GM23338 (cell line): ENCODE measurements at regions not wholly inside any gene's neighbourhood (a gene's known extent, or its start where the extent isn't known, plus 50 kb on each side); places are given as distances from the start of the nearest gene placed in this dataset.

Source experiments
- ATAC-seq: fragments of 200-7000 bp; cut with Tn5 transposase; 3 replicates; pipeline ENCODE4 v1.9.1; 2020
- DNase-seq: peaks from one replicate; pipeline ENCODE4 v3.0.0-alpha.2; 2015; ENCODE audit warnings: low spot score
- H2AFZ ChIP-seq: fragments of 200-600 bp; sonication (generic); 2 replicates; pipeline ENCODE4 v1.8.0; 2016; ENCODE audit warnings: antibody characterized with exemption, mild to moderate bottlenecking, moderate library complexity
- H3F3A ChIP-seq: fragments of 200-600 bp; sonication (generic); replicated peaks from 2 replicates; pipeline ENCODE4 v1.8.0; 2017; ENCODE audit warnings: antibody characterized with exemption, mixed run types, low read depth
- H3K27ac ChIP-seq: fragments of 200-600 bp; sonication (generic); 2 replicates; pipeline ENCODE4 v1.6.1; 2016; ENCODE audit warnings: low read depth
- H3K27me3 ChIP-seq: fragments of 200-600 bp; sonication (generic); 2 replicates; pipeline ENCODE4 v1.8.0; 2016; ENCODE audit warnings: mild to moderate bottlenecking, mixed run types, moderate library complexity; ENCODE audit not compliant: insufficient read depth
- H3K36me3 ChIP-seq: fragments of 200-600 bp; sonication (generic); 2 replicates; pipeline ENCODE4 v1.8.0; 2016; ENCODE audit warnings: mild to moderate bottlenecking; ENCODE audit not compliant: insufficient read depth
- H3K4me1 ChIP-seq: fragments of 200-600 bp; sonication (generic); 2 replicates; pipeline ENCODE4 v1.8.0; 2016; ENCODE audit warnings: mild to moderate bottlenecking, moderate library complexity; ENCODE audit not compliant: insufficient read depth
- H3K4me2 ChIP-seq: fragments of 200-600 bp; sonication (generic); 2 replicates; pipeline ENCODE4 v1.7.1; 2017; ENCODE audit warnings: mixed run types
- H3K4me3 ChIP-seq: fragments of 200-600 bp; sonication (generic); 2 replicates; pipeline ENCODE4 v1.6.1; 2016; ENCODE audit warnings: mixed run types
- H3K79me2 ChIP-seq: fragments of 200-600 bp; sonication (generic); replicated peaks from 2 replicates; pipeline ENCODE4 v1.8.0; 2017; ENCODE audit warnings: mild to moderate bottlenecking; ENCODE audit not compliant: insufficient read depth
- H3K9me2 ChIP-seq: fragments of 200-600 bp; sonication (generic); 2 replicates; pipeline ENCODE4 v1.8.0; 2017; ENCODE audit not compliant: insufficient read depth
- H4K20me1 ChIP-seq: fragments of 200-600 bp; sonication (generic); replicated peaks from 2 replicates; pipeline ENCODE4 v1.8.0; 2017; ENCODE audit warnings: mild to moderate bottlenecking; ENCODE audit not compliant: insufficient read depth
- H3K27ac Mint-ChIP-seq: 2 replicates; pipeline ENCODE4 v1.8.0; 2020; ENCODE audit warnings: inconsistent platforms, mild to moderate bottlenecking, moderate library complexity, mixed read lengths
- H3K27me3 Mint-ChIP-seq: 3 replicates; pipeline ENCODE4 v1.8.0; 2022; ENCODE audit warnings: low read depth, mild to moderate bottlenecking, moderate library complexity, mixed read lengths, inconsistent platforms; ENCODE audit not compliant: insufficient read depth, poor library complexity
- H3K36me3 Mint-ChIP-seq: 3 replicates; pipeline ENCODE4 v1.8.0; 2021; ENCODE audit warnings: low read depth, mild to moderate bottlenecking, inconsistent platforms, moderate library complexity, mixed read lengths
- H3K4me1 Mint-ChIP-seq: 3 replicates; pipeline ENCODE4 v1.8.0; 2020; ENCODE audit warnings: mild to moderate bottlenecking, inconsistent platforms, mixed read lengths
- H3K4me3 Mint-ChIP-seq: 3 replicates; pipeline ENCODE4 v1.8.0; 2021; ENCODE audit warnings: moderate library complexity, mild to moderate bottlenecking, inconsistent platforms, mixed read lengths
- H3K9me3 Mint-ChIP-seq: 3 replicates; pipeline ENCODE4 v1.8.0; 2020; ENCODE audit warnings: moderate library complexity, mild to moderate bottlenecking, inconsistent platforms, mixed read lengths
- CREB1 ChIP-seq: fragments of 250-450 bp; sonication (Bioruptor Pico); IDR thresholded peaks from 2 replicates; pipeline ENCODE4 v1.5.0; 2020; ENCODE audit warnings: low read depth, mild to moderate bottlenecking, moderate library complexity
- CTCF ChIP-seq, 2 experiments: fragments of 200-600 bp in 1 of 2; sonication (generic) in 1 of 2; conservative IDR thresholded peaks; 2 replicates each; pipeline versions ENCODE4 v1.5.1 to v1.6.1; 2016 to 2017; ENCODE audit warnings: antibody characterized with exemption in 2 of 2, low read depth in 2 of 2, mild to moderate bottlenecking in 2 of 2, moderate library complexity in 1 of 2
- ETS1 ChIP-seq: IDR thresholded peaks from 2 replicates; pipeline ENCODE4 v1.6.1; 2016; ENCODE audit warnings: antibody characterized with exemption
- JUNB ChIP-seq: IDR thresholded peaks from one replicate; pipeline ENCODE4 v1.6.1; 2016; ENCODE audit warnings: antibody characterized with exemption; ENCODE audit not compliant: unreplicated experiment
- REST ChIP-seq: IDR thresholded peaks from one replicate; pipeline ENCODE4 v1.6.1; 2018; ENCODE audit warnings: antibody characterized with exemption; ENCODE audit not compliant: unreplicated experiment
- ZNF114 ChIP-seq: fragments of 250-450 bp; sonication (Bioruptor Pico); IDR thresholded peaks from 2 replicates; pipeline ENCODE4 v1.5.0; 2020; ENCODE audit warnings: mild to moderate bottlenecking, moderate library complexity
- ZNF462 ChIP-seq: fragments of 250-450 bp; sonication (Bioruptor Pico); IDR thresholded peaks from 2 replicates; pipeline ENCODE4 v1.5.0; 2020; ENCODE audit warnings: mild to moderate bottlenecking, moderate library complexity

GRCh38 chr21:17929510-17929909 is 110.4 kb upstream of the C21orf91 start:
- H3K36me3 Mint-ChIP-seq: no peaks in the 10 kb centered on the region
- no peak for ATAC-seq

More at GRCh38 chr21:17929510-17929909, 110.4 kb upstream of the C21orf91 start:
- Histone ChIP-seq H4K20me1 (no peaks in the 10 kb centered on the region), H3K27me3 (no peaks in the 10 kb centered on the region), H3K4me3 (no peak overlapping the region), H3K4me1 (no peaks in the 10 kb centered on the region), H3K4me2 (no peak overlapping the region), H3K9me2 (no peaks in the 10 kb centered on the region), H3K79me2 (no peaks in the 10 kb centered on the region), H2AFZ (no peak overlapping the region), H3F3A (no peaks in the 10 kb centered on the region), H3K27ac (no peak overlapping the region), H3K36me3 (no peaks in the 10 kb centered on the region)
- Mint-ChIP-seq H3K9me3 (0 out of 3 replicates have a peak, but pooled peaks cover 4% of the 10 kb centered on the region), H3K4me1 (no peaks in the 10 kb centered on the region; the same call in 1 of the 3 replicates), H3K27ac (no peak overlapping the region), H3K4me3 (no peak overlapping the region), H3K27me3 (no peaks in the 10 kb centered on the region)
- TF ChIP-seq ZNF114 (CRISPR knock-in tag): no peak
- no peak for TF ChIP-seq REST
- TF ChIP-seq JUNB: no peak
- no peak for TF ChIP-seq ZNF462 (CRISPR knock-in tag)
- no peak for TF ChIP-seq CTCF (conservative IDR thresholded peaks at IDR 0.05; ENCODE audit: low read depth in 2 of 2)
- TF ChIP-seq CREB1 (CRISPR knock-in tag): no peak
- no peak for TF ChIP-seq ETS1
- DNase-seq: no peak
